IMR-90 (cell line): ENCODE measurements at regions not wholly inside any gene's neighbourhood (a gene's known extent, or its start where the extent isn't known, plus 50 kb on each side); places are given as distances from the start of the nearest gene placed in this dataset.

Source experiments
- ATAC-seq: fragments of 200-7000 bp; cut with Tn5 transposase; 2 replicates; pipeline ENCODE4 v1.9.1; 2020; ENCODE audit warnings: low read depth, mild to moderate bottlenecking, moderate library complexity
- BruUV-seq: library from RNA; stranded (reverse); fragments of 400-500 nt; replicated peaks from 2 replicates; lab custom pipeline; 2021; lab: Mats Ljungman, UMichigan
- CTCF ChIA-PET: fragments of 300-600 bp; formaldehyde crosslinking; extraction: SDS; loops from one replicate; lab custom pipeline; 2021; ENCODE audit warnings: antibody characterized with exemption; lab: Yijun Ruan, JAX
- POLR2A ChIA-PET: fragments of 300-600 bp; sonication (Branson Sonifier 250); formaldehyde crosslinking; loops from one replicate; lab custom pipeline; 2022; ENCODE audit warnings: antibody characterized with exemption; ENCODE audit not compliant: unreplicated experiment; lab: Charles Lee
- DNase-seq: peaks from one replicate; pipeline ENCODE4 v3.0.0; 2013
- H2AFZ ChIP-seq: replicated peaks from 2 replicates; pipeline ENCODE3; 2013; ENCODE audit warnings: low read length, mild to moderate bottlenecking; ENCODE audit not compliant: poor library complexity
- H2AK5ac ChIP-seq: 2 replicates; pipeline ENCODE4 v1.6.1; 2013; ENCODE audit warnings: low read depth, low read length, inconsistent platforms
- H2AK9ac ChIP-seq: replicated peaks from 2 replicates; pipeline ENCODE3; 2013; ENCODE audit warnings: mild to moderate bottlenecking, low read depth, low read length, moderate library complexity; ENCODE audit not compliant: poor library complexity
- H2BK120ac ChIP-seq: 2 replicates; pipeline ENCODE4 v1.6.1; 2013; ENCODE audit warnings: low read depth, low read length, inconsistent platforms
- H2BK15ac ChIP-seq: 3 replicates; pipeline ENCODE4 v1.6.1; 2013; ENCODE audit warnings: low read depth, low read length, inconsistent platforms
- H2BK20ac ChIP-seq: 2 replicates; pipeline ENCODE4 v1.6.1; 2013; ENCODE audit warnings: low read depth, mild to moderate bottlenecking, inconsistent platforms, low read length, moderate library complexity
- H2BK5ac ChIP-seq: 2 replicates; pipeline ENCODE4 v1.6.1; 2013; ENCODE audit warnings: mild to moderate bottlenecking, low read depth, low read length, inconsistent platforms; ENCODE audit not compliant: poor library complexity, severe bottlenecking
- H3K14ac ChIP-seq: replicated peaks from 2 replicates; pipeline ENCODE4 v1.6.1; 2013; ENCODE audit warnings: low read depth, low read length, inconsistent platforms
- H3K18ac ChIP-seq: 2 replicates; pipeline ENCODE4 v1.6.1; 2013; ENCODE audit warnings: low read depth, low read length, control low read depth
- H3K23ac ChIP-seq: 2 replicates; pipeline ENCODE4 v1.6.1; 2013; ENCODE audit warnings: low read depth, low read length, inconsistent platforms
- H3K27ac ChIP-seq: 2 replicates; pipeline ENCODE4 v1.5.1; 2013; ENCODE audit warnings: mild to moderate bottlenecking, control low read depth, low read length; ENCODE audit not compliant: insufficient read depth
- H3K27me3 ChIP-seq: 2 replicates; pipeline ENCODE4 v1.6.1; 2013; ENCODE audit warnings: low read length; ENCODE audit not compliant: control insufficient read depth, insufficient read depth
- H3K36me3 ChIP-seq: 2 replicates; pipeline ENCODE4 v1.6.1; 2013; ENCODE audit warnings: low read length, mixed read lengths; ENCODE audit not compliant: control insufficient read depth, insufficient read depth
- H3K4ac ChIP-seq: 2 replicates; pipeline ENCODE4 v1.6.1; 2013; ENCODE audit warnings: low read depth, low read length, inconsistent platforms
- H3K4me1 ChIP-seq: 2 replicates; pipeline ENCODE4 v1.6.1; 2013; ENCODE audit warnings: low read length, mixed read lengths; ENCODE audit not compliant: control insufficient read depth, insufficient read depth
- H3K4me2 ChIP-seq: 2 replicates; pipeline ENCODE4 v1.6.1; 2013; ENCODE audit warnings: low read depth, mild to moderate bottlenecking, control low read depth, low read length, moderate library complexity
- H3K4me3 ChIP-seq: 2 replicates; pipeline ENCODE4 v1.5.1; 2013; ENCODE audit warnings: low read depth, mild to moderate bottlenecking, control low read depth, low read length, moderate library complexity; ENCODE audit not compliant: insufficient read depth
- H3K56ac ChIP-seq: 2 replicates; pipeline ENCODE4 v1.6.1; 2013; ENCODE audit warnings: low read length, inconsistent platforms; ENCODE audit not compliant: insufficient read depth; ENCODE audit errors: extremely low read depth
- H3K79me1 ChIP-seq, 2 experiments: 2 replicates each; pipeline ENCODE4 v1.6.1; 2013; ENCODE audit warnings: low read length in 2 of 2, inconsistent platforms in 1 of 2, low read depth in 1 of 2
- H3K9ac ChIP-seq: 2 replicates; pipeline ENCODE4 v1.6.1; 2013; ENCODE audit warnings: low read depth, low read length, control low read depth
- H3K9me1 ChIP-seq: 2 replicates; pipeline ENCODE4 v1.6.1; 2013; ENCODE audit warnings: low read length, inconsistent platforms; ENCODE audit not compliant: insufficient read depth
- H3K9me3 ChIP-seq: 2 replicates; pipeline ENCODE4 v1.6.1; 2013; ENCODE audit warnings: low read length; ENCODE audit not compliant: control insufficient read depth, insufficient read depth
- H4K20me1 ChIP-seq: 2 replicates; pipeline ENCODE4 v1.6.1; 2013; ENCODE audit warnings: low read length, inconsistent platforms; ENCODE audit not compliant: insufficient read depth
- H4K5ac ChIP-seq: 2 replicates; pipeline ENCODE4 v1.6.1; 2013; ENCODE audit warnings: mild to moderate bottlenecking, low read depth, low read length, control low read depth
- H4K8ac ChIP-seq, 2 experiments: 2 replicates each; pipeline ENCODE4 v1.6.1; 2013; ENCODE audit warnings: low read depth in 2 of 2, low read length in 2 of 2, control low read depth in 1 of 2, inconsistent platforms in 1 of 2
- H4K91ac ChIP-seq: 2 replicates; pipeline ENCODE4 v1.6.1; 2013; ENCODE audit warnings: low read depth, low read length, inconsistent platforms; ENCODE audit not compliant: insufficient read depth
- BHLHE40 ChIP-seq: fragments of 150-350 bp; IDR thresholded peaks from 2 replicates; pipeline ENCODE4 v1.6.1; 2016; ENCODE audit warnings: mild to moderate bottlenecking, low read depth, low read length
- CEBPB ChIP-seq: IDR thresholded peaks from 2 replicates; pipeline ENCODE4 v1.6.1; 2012; ENCODE audit warnings: low read depth, low read length, improper control_type of control experiment
- CHD1 ChIP-seq: IDR thresholded peaks from 2 replicates; pipeline ENCODE4 v1.6.1; 2012; ENCODE audit warnings: low read depth, low read length, improper control_type of control experiment
- FOS ChIP-seq: fragments of 150-350 bp; IDR thresholded peaks from 2 replicates; pipeline ENCODE4 v1.6.1; 2016; ENCODE audit warnings: low read depth, low read length
- MAFK ChIP-seq: IDR thresholded peaks from 2 replicates; pipeline ENCODE4 v1.6.1; 2012; ENCODE audit warnings: low read depth, low read length, improper control_type of control experiment
- MAZ ChIP-seq: IDR thresholded peaks from 2 replicates; pipeline ENCODE4 v1.6.1; 2012; ENCODE audit warnings: low read depth, mild to moderate bottlenecking, low read length, improper control_type of control experiment, moderate library complexity, borderline replicate concordance
- MXI1 ChIP-seq: IDR thresholded peaks from 2 replicates; pipeline ENCODE4 v1.6.1; 2012; ENCODE audit warnings: low read depth, mild to moderate bottlenecking, low read length, moderate library complexity, borderline replicate concordance
- NFE2L2 ChIP-seq: fragments of 150-350 bp; IDR thresholded peaks from 2 replicates; pipeline ENCODE4 v1.6.1; 2016; ENCODE audit warnings: low read depth, mild to moderate bottlenecking, low read length
- POLR2A ChIP-seq: IDR thresholded peaks from 2 replicates; pipeline ENCODE4 v1.6.1; 2012; ENCODE audit warnings: mild to moderate bottlenecking, low read depth, low read length
- RAD21 ChIP-seq: IDR thresholded peaks from 2 replicates; pipeline ENCODE4 v1.6.1; 2012; ENCODE audit warnings: low read length, improper control_type of control experiment
- RCOR1 ChIP-seq: IDR thresholded peaks from 2 replicates; pipeline ENCODE4 v1.6.1; 2012; ENCODE audit warnings: mild to moderate bottlenecking, low read length, improper control_type of control experiment; ENCODE audit not compliant: insufficient replicate concordance
- RFX5 ChIP-seq: IDR thresholded peaks from 2 replicates; pipeline ENCODE4 v1.8.0; 2012; ENCODE audit warnings: low read depth, mild to moderate bottlenecking, low read length, moderate library complexity
- SMC3 ChIP-seq: fragments of 150-350 bp; IDR thresholded peaks from 2 replicates; pipeline ENCODE4 v1.6.1; 2016; ENCODE audit warnings: low read depth, mild to moderate bottlenecking, antibody characterized with exemption, low read length, moderate library complexity
- WGBS, 2 experiments: methylation state at CpG; one replicate each; pipeline versions ENCODE4 v1.1.5 to v1.1.7; 2013; ENCODE audit warnings: missing lambda C conversion rate in 2 of 2; ENCODE audit not compliant: insufficient read length in 1 of 2; ENCODE audit errors: extremely low coverage in 2 of 2; 5-methylcytosine and 5-hydroxymethylcytosine counted together
- dilution Hi-C: fragments of 300-500 bp; cut with HindIII; formaldehyde crosslinking; loops from one replicate; pipeline ENCODE4 v1.14.3; 2018; ENCODE audit warnings: low sequenced_read_pairs; ENCODE audit not compliant: unreplicated experiment
- in situ Hi-C: fragments of 300-500 bp; cut with MboI; formaldehyde crosslinking; loops from 3 replicates; pipeline ENCODE4 v1.14.3; 2019; ENCODE audit warnings: low sequenced_read_pairs, inconsistent platforms, mixed read lengths
- intact Hi-C: fragments of 100-400 bp; cut with micrococcal nuclease; formaldehyde crosslinking; loops from 2 replicates; pipeline ENCODE4 v1.10.0; 2022
- TF ChIP-seq, protein P1 (sequence below): fragments of 150-350 bp; IDR thresholded peaks from 2 replicates; pipeline ENCODE4 v1.6.1; 2016; ENCODE audit warnings: low read depth, mild to moderate bottlenecking, low read length, moderate library complexity, borderline replicate concordance
- TF ChIP-seq, protein P2 (sequence below): conservative IDR thresholded peaks from 2 replicates; pipeline ENCODE4 v1.5.1; 2012; ENCODE audit warnings: mild to moderate bottlenecking, low read depth, low read length, improper control_type of control experiment
- TF ChIP-seq, protein P3 (sequence below): fragments of 150-350 bp; IDR thresholded peaks from 2 replicates; pipeline ENCODE4 v1.6.1; 2017; ENCODE audit warnings: mild to moderate bottlenecking, antibody characterized with exemption, low read length, low read depth

DNA sequence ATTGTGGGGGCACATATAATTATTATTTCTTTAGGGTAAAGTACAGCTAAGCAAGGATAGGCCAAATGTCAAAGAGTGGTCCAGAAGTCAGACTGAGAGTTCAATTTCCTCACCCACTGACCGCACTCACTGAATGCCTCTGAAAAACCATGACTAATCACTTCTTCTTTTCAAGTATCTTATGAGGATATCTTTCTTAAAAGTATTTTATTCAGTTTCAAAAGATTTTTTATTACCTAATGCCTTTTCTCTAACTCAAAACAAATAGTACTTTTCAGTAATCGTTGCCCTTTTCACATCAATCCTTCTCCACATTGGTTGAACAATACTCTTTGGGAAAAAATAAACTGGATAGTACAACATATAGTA, 61.7 kb upstream of the CAMK2D start:
- H3K27ac ChIP-seq, result no peak overlapping the region
- no peaks in the 10 kb centered on the region for H3K9me3 ChIP-seq
- H2BK20ac ChIP-seq, result no peak overlapping the region
- peaks cover 20% of the 10 kb centered on the region for H3K4me1 ChIP-seq
- H2AFZ ChIP-seq, result no peak overlapping the region
- no CpG with 5 or more reads among the region's 2 CpGs for WGBS, 2 experiments
- H3K14ac ChIP-seq, result no peak overlapping the region
- no peak overlapping the region for H2BK15ac ChIP-seq
- no peak overlapping the region for H3K4ac ChIP-seq
- no peak overlapping the region for H2BK120ac ChIP-seq
- no peak overlapping the region for H3K4me2 ChIP-seq
- no peak overlapping the region for H3K4me3 ChIP-seq
- H3K18ac ChIP-seq, result no peak overlapping the region
- CTCF ChIA-PET, result no interaction called here
- no peak overlapping the region for H3K9ac ChIP-seq
- H2BK5ac ChIP-seq, result no peak overlapping the region
- H4K8ac ChIP-seq, result no peak overlapping the region
- no peak overlapping the region for H4K91ac ChIP-seq
- ATAC-seq (no peak), DNase-seq (peak; percentile 43)
- H2AK5ac ChIP-seq, result no peak overlapping the region
- H3K27me3 ChIP-seq, result no peaks in the 10 kb centered on the region
- in situ Hi-C loops, result no loop called here
- dilution Hi-C loops, result no loop called here
- no peak overlapping the region for H3K56ac ChIP-seq
- no peaks in the 10 kb centered on the region for H3K79me1 ChIP-seq
- no peak for TF ChIP-seq CHD1
- TF ChIP-seq MAFK, result peak; percentile 49; the same call in 1 of the 2 replicates
- no peak for TF ChIP-seq MAZ
- TF ChIP-seq, protein P1, sequence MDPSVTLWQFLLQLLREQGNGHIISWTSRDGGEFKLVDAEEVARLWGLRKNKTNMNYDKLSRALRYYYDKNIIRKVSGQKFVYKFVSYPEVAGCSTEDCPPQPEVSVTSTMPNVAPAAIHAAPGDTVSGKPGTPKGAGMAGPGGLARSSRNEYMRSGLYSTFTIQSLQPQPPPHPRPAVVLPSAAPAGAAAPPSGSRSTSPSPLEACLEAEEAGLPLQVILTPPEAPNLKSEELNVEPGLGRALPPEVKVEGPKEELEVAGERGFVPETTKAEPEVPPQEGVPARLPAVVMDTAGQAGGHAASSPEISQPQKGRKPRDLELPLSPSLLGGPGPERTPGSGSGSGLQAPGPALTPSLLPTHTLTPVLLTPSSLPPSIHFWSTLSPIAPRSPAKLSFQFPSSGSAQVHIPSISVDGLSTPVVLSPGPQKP, result no peak
- TF ChIP-seq NFE2L2, result peak; percentile 73
- no peak for TF ChIP-seq SMC3
- no peak for TF ChIP-seq FOS
- TF ChIP-seq BHLHE40, result no peak
- TF ChIP-seq POLR2A, result no peak
- no peak for TF ChIP-seq MXI1
- no peak for TF ChIP-seq CEBPB
- no peak for TF ChIP-seq RAD21
- TF ChIP-seq RCOR1, result no peak
- TF ChIP-seq, protein P2, sequence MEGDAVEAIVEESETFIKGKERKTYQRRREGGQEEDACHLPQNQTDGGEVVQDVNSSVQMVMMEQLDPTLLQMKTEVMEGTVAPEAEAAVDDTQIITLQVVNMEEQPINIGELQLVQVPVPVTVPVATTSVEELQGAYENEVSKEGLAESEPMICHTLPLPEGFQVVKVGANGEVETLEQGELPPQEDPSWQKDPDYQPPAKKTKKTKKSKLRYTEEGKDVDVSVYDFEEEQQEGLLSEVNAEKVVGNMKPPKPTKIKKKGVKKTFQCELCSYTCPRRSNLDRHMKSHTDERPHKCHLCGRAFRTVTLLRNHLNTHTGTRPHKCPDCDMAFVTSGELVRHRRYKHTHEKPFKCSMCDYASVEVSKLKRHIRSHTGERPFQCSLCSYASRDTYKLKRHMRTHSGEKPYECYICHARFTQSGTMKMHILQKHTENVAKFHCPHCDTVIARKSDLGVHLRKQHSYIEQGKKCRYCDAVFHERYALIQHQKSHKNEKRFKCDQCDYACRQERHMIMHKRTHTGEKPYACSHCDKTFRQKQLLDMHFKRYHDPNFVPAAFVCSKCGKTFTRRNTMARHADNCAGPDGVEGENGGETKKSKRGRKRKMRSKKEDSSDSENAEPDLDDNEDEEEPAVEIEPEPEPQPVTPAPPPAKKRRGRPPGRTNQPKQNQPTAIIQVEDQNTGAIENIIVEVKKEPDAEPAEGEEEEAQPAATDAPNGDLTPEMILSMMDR, result no peak
- TF ChIP-seq, protein P3, sequence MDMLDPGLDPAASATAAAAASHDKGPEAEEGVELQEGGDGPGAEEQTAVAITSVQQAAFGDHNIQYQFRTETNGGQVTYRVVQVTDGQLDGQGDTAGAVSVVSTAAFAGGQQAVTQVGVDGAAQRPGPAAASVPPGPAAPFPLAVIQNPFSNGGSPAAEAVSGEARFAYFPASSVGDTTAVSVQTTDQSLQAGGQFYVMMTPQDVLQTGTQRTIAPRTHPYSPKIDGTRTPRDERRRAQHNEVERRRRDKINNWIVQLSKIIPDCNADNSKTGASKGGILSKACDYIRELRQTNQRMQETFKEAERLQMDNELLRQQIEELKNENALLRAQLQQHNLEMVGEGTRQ, result no peak
- TF ChIP-seq RFX5, result no peak
- no TSS peak for BruUV-seq
- intact Hi-C loops, result no loop called here
- no peaks in the 10 kb centered on the region for H4K20me1 ChIP-seq
- POLR2A ChIA-PET, result no interaction called here
- H3K36me3 ChIP-seq, result no peaks in the 10 kb centered on the region
- H3K23ac ChIP-seq, result no peak overlapping the region
- H2AK9ac ChIP-seq, result no peak overlapping the region
- 0 out of 2 replicates have a peak, but pooled peaks cover 2% of the 10 kb centered on the region for H3K9me1 ChIP-seq
- H4K5ac ChIP-seq, result no peak overlapping the region
